CD4-positive, alpha-beta T cell (primary cell): ENCODE measurements at regions not wholly inside any gene's neighbourhood (a gene's known extent, or its start where the extent isn't known, plus 50 kb on each side); places are given as distances from the start of the nearest gene placed in this dataset.

Source experiments
- ATAC-seq: fragments of 200-7000 bp; cut with Tn5 transposase; one replicate; pipeline ENCODE4 v1.10.0; 2022; ENCODE audit warnings: mild to moderate bottlenecking; ENCODE audit not compliant: poor library complexity
- CTCF ChIA-PET: fragments of 350-600 bp; sonication (Branson Sonifier 250); formaldehyde crosslinking; loops from one replicate; lab custom pipeline; 2021; ENCODE audit warnings: antibody characterized with exemption, inconsistent platforms; lab: Charles Lee
- POLR2A ChIA-PET: fragments of 350-600 bp; sonication (Branson Sonifier 250); formaldehyde crosslinking; loops from one replicate; lab custom pipeline; 2021; ENCODE audit warnings: antibody characterized with exemption, inconsistent platforms; lab: Charles Lee
- DNase-seq, 14 experiments: peaks; one replicate each; pipeline ENCODE4 v3.0.0-alpha.2; 2013 to 2020; ENCODE audit warnings: mixed read lengths in 2 of 14
- H3K27ac ChIP-seq, 2 donors: one replicate each; pipeline versions ENCODE4 v1.5.1 to v1.7.0; 2013; ENCODE audit warnings: low read length in 2 of 2, low read depth in 1 of 2, mild to moderate bottlenecking in 1 of 2
- H3K27me3 ChIP-seq, 2 experiments: 1 replicate in 1 of 2; 2 replicates in 1 of 2; pipeline versions ENCODE4 v1.6.1 to v1.7.0; 2013; ENCODE audit warnings: low read length in 2 of 2, control low read depth in 1 of 2, mild to moderate bottlenecking in 1 of 2, moderate library complexity in 1 of 2; ENCODE audit not compliant: insufficient read depth in 2 of 2, control insufficient read depth in 1 of 2
- H3K36me3 ChIP-seq: one replicate; pipeline ENCODE4 v1.6.1; 2013; ENCODE audit warnings: low read length, control low read depth; ENCODE audit not compliant: insufficient read depth
- H3K4me1 ChIP-seq: one replicate; pipeline ENCODE4 v1.6.1; 2013; ENCODE audit warnings: low read length, control low read depth; ENCODE audit not compliant: insufficient read depth
- H3K4me3 ChIP-seq: one replicate; pipeline ENCODE4 v1.5.1; 2013; ENCODE audit warnings: mild to moderate bottlenecking, low read length, moderate library complexity
- H3K9me3 ChIP-seq, 2 experiments: 1 replicate in 1 of 2; 2 replicates in 1 of 2; pipeline versions ENCODE4 v1.6.1 to v1.7.0; 2013; ENCODE audit warnings: low read length in 2 of 2, mild to moderate bottlenecking in 2 of 2, control low read depth in 1 of 2, moderate library complexity in 1 of 2; ENCODE audit not compliant: control insufficient read depth in 1 of 2, insufficient read depth in 1 of 2
- H3K27ac Mint-ChIP-seq: one replicate; pipeline ENCODE4 v1.8.0; 2020; ENCODE audit warnings: mixed read lengths
- H3K27me3 Mint-ChIP-seq: one replicate; pipeline ENCODE4 v1.8.0; 2021; ENCODE audit warnings: mixed read lengths
- H3K36me3 Mint-ChIP-seq: one replicate; pipeline ENCODE4 v1.8.0; 2021; ENCODE audit warnings: low read depth, mixed read lengths
- H3K4me1 Mint-ChIP-seq: one replicate; pipeline ENCODE4 v1.8.0; 2021; ENCODE audit warnings: low read depth, mixed read lengths
- H3K4me3 Mint-ChIP-seq: one replicate; pipeline ENCODE4 v1.8.0; 2020; ENCODE audit warnings: mild to moderate bottlenecking, mixed read lengths
- H3K9me3 Mint-ChIP-seq: one replicate; pipeline ENCODE4 v1.8.0; 2020; ENCODE audit warnings: mixed read lengths
- CTCF ChIP-seq: fragments of 200-600 bp; IDR thresholded peaks from one replicate; pipeline ENCODE4 v1.8.0; 2022; ENCODE audit warnings: antibody characterized with exemption, mild to moderate bottlenecking
- intact Hi-C, 2 experiments: fragments of 100-400 bp; cut with DNase I in 1 of 2; cut with micrococcal nuclease in 1 of 2; formaldehyde crosslinking; loops; one replicate each; pipeline versions ENCODE4 v1.15.1 to v1.9.0; 2023 to 2025; cut with DNase I, micrococcal nuclease

- Mint-ChIP-seq H3K36me3 (no peaks in the 10 kb centered on the region), H3K27me3 (peaks cover 10% of the 10 kb centered on the region), H3K4me1 (no peaks in the 10 kb centered on the region), H3K4me3 (no peak overlapping the region), H3K9me3 (no peaks in the 10 kb centered on the region), H3K27ac (no peak overlapping the region)
- no peaks in the 10 kb centered on the region for H3K27me3 ChIP-seq
- H3K27ac ChIP-seq = no peak overlapping the region
- intact Hi-C loops = no loop called here
- no peak for TF ChIP-seq CTCF
- ATAC-seq (no peak), DNase-seq (no peak)
- no peak overlapping the region for H3K4me3 ChIP-seq
- H3K36me3 ChIP-seq = no peaks in the 10 kb centered on the region
- no peaks in the 10 kb centered on the region for H3K4me1 ChIP-seq
- ChIA-PET CTCF (no interaction called here), POLR2A (no interaction called here)
- H3K9me3 ChIP-seq = no peaks in the 10 kb centered on the region
Observed at GRCh38 chr1:192876633-192877032, 67.8 kb downstream of the RGS2 start.

GRCh38 chr1:192877283-192877886 lies 68.5 kb downstream of the RGS2 start:
- H3K36me3 Mint-ChIP-seq = no peaks in the 10 kb centered on the region
- H3K4me3 ChIP-seq = no peak overlapping the region
- H3K4me1 Mint-ChIP-seq = no peaks in the 10 kb centered on the region
- no peaks in the 10 kb centered on the region for H3K9me3 ChIP-seq
- intact Hi-C loops = no loop called here
- CTCF ChIA-PET = no interaction called here
- H3K9me3 Mint-ChIP-seq = no peaks in the 10 kb centered on the region
- H3K27me3 Mint-ChIP-seq = peaks cover 10% of the 10 kb centered on the region
- ATAC-seq = no peak
- no peak overlapping the region for H3K4me3 Mint-ChIP-seq
- H3K27ac Mint-ChIP-seq = no peak overlapping the region
- DNase-seq = peak in 3 of 14 experiments; percentile 8 to 16 (median 10)
- POLR2A ChIA-PET = no interaction called here
- H3K27ac ChIP-seq = no peak overlapping the region
- no peaks in the 10 kb centered on the region for H3K4me1 ChIP-seq
- H3K27me3 ChIP-seq = no peaks in the 10 kb centered on the region
- no peak for TF ChIP-seq CTCF
- H3K36me3 ChIP-seq = no peaks in the 10 kb centered on the region

- POLR2A ChIA-PET = no interaction called here
- ATAC-seq = no peak
- no peaks in the 10 kb centered on the region for H3K36me3 Mint-ChIP-seq
- no peaks in the 10 kb centered on the region for H3K9me3 Mint-ChIP-seq
- Histone ChIP-seq H3K27me3 (no peaks in the 10 kb centered on the region), H3K27ac (no peak overlapping the region), H3K36me3 (no peaks in the 10 kb centered on the region), H3K4me1 (no peaks in the 10 kb centered on the region), H3K4me3 (no peak overlapping the region), H3K9me3 (no peaks in the 10 kb centered on the region)
- no peak overlapping the region for H3K27ac Mint-ChIP-seq
- no peak for DNase-seq
- no peak overlapping the region for H3K4me3 Mint-ChIP-seq
- CTCF ChIA-PET = no interaction called here
- peaks cover 10% of the 10 kb centered on the region for H3K27me3 Mint-ChIP-seq
- TF ChIP-seq CTCF = no peak
- no peaks in the 10 kb centered on the region for H3K4me1 Mint-ChIP-seq
- intact Hi-C loops = no loop called here
Observed at GRCh38 chr1:192878249-192878648, 69.4 kb downstream of the RGS2 start.
